GM12878 (cell line): ENCODE measurements at regions not wholly inside any gene's neighbourhood (a gene's known extent, or its start where the extent isn't known, plus 50 kb on each side); places are given as distances from the start of the nearest gene placed in this dataset.

ENCODE experiments used
- ATAC-seq: fragments of 200-7000 bp; cut with Tn5 transposase; 3 replicates; pipeline ENCODE4 v1.9.1; 2020; ENCODE audit warnings: mild to moderate bottlenecking, moderate library complexity
- BruUV-seq: library from RNA; stranded (reverse); fragments of 400-500 nt; replicated peaks from 2 replicates; lab custom pipeline; 2021; lab: Mats Ljungman, UMichigan
- CTCF ChIA-PET: fragments of 300-600 bp; sonication (Branson Sonifier 250); formaldehyde crosslinking; extraction: SDS; loops from one replicate; lab custom pipeline; 2021; ENCODE audit warnings: inconsistent platforms; lab: Yijun Ruan, JAX
- POLR2A ChIA-PET: fragments of 350-600 bp; formaldehyde crosslinking; extraction: SDS; loops from one replicate; lab custom pipeline; 2021; ENCODE audit warnings: inconsistent platforms; lab: Charles Lee
- RAD21 ChIA-PET: fragments of 300-600 bp; sonication (Branson Sonifier 250); formaldehyde crosslinking; loops from one replicate; lab custom pipeline; 2023; ENCODE audit warnings: antibody characterized with exemption; ENCODE audit not compliant: unreplicated experiment; lab: Charles Lee
- SMC1A ChIA-PET: fragments of 300-600 bp; sonication (Branson Sonifier 250); formaldehyde crosslinking; loops from one replicate; lab custom pipeline; 2023; ENCODE audit not compliant: unreplicated experiment, uncharacterized antibody; lab: Charles Lee
- DNase-seq: peaks from one replicate; pipeline ENCODE4 v3.0.0-alpha.2; 2011; ENCODE audit warnings: low read depth, low spot score
- FAIRE-seq: peaks from 3 replicates; lab custom pipeline; 2011; peaks lifted over from hg19 to GRCh38; lab: Jason Lieb, UNC
- H2AFZ ChIP-seq: 2 replicates; pipeline ENCODE4 v1.6.0; 2011; ENCODE audit warnings: low read depth, low read length, control low read depth; ENCODE audit not compliant: control insufficient read depth
- H3K27ac ChIP-seq: 2 replicates; pipeline ENCODE4 v1.5.1; 2011; ENCODE audit warnings: control low read depth; ENCODE audit not compliant: control insufficient read depth, insufficient read depth
- H3K27me3 ChIP-seq, 2 experiments: replicated peaks in 1 of 2; 2 replicates each; pipeline versions ENCODE4 v1.6.0 to v1.6.1; 2011; ENCODE audit warnings: low read length in 1 of 2; ENCODE audit not compliant: control insufficient read depth in 2 of 2, insufficient read depth in 2 of 2
- H3K36me3 ChIP-seq, 2 experiments: 2 replicates each; pipeline ENCODE4 v1.5.1; 2011; ENCODE audit warnings: low read length in 1 of 2; ENCODE audit not compliant: control insufficient read depth in 2 of 2, insufficient read depth in 2 of 2
- H3K4me1 ChIP-seq: 2 replicates; pipeline ENCODE4 v1.6.1; 2011; ENCODE audit warnings: mild to moderate bottlenecking, low read length, moderate library complexity, mixed read lengths; ENCODE audit not compliant: control insufficient read depth, insufficient read depth
- H3K4me2 ChIP-seq: 2 replicates; pipeline ENCODE4 v1.6.0; 2011; ENCODE audit warnings: control low read depth; ENCODE audit not compliant: control insufficient read depth, insufficient read depth
- H3K4me3 ChIP-seq: fragments of 200-600 bp; sonication (generic); 2 replicates; pipeline ENCODE4 v1.5.1; 2016
- H3K79me2 ChIP-seq: 2 replicates; pipeline ENCODE4 v1.6.0; 2011; ENCODE audit warnings: low read length; ENCODE audit not compliant: control insufficient read depth, insufficient read depth
- H3K9ac ChIP-seq: 2 replicates; pipeline ENCODE4 v1.8.0; 2011; ENCODE audit warnings: low read length, control low read depth, mixed read lengths; ENCODE audit not compliant: control insufficient read depth, insufficient read depth
- H3K9me3 ChIP-seq: replicated peaks from 3 replicates; pipeline ENCODE4 v1.5.1; 2011; ENCODE audit warnings: mild to moderate bottlenecking, low read length; ENCODE audit not compliant: control insufficient read depth, insufficient read depth
- H4K20me1 ChIP-seq: 2 replicates; pipeline ENCODE4 v1.6.0; 2011; ENCODE audit not compliant: control insufficient read depth, insufficient read depth
- ATF7 ChIP-seq: fragments of 450-650 bp; IDR thresholded peaks from 2 replicates; pipeline ENCODE4 v1.6.1; 2016; ENCODE audit warnings: low read depth, mild to moderate bottlenecking
- BMI1 ChIP-seq: fragments of 450-650 bp; IDR thresholded peaks from 2 replicates; pipeline ENCODE4 v1.6.1; 2016; ENCODE audit warnings: mild to moderate bottlenecking, moderate library complexity, borderline replicate concordance
- HDAC6 ChIP-seq: fragments of 200-600 bp; sonication (generic); IDR thresholded peaks from one replicate; pipeline ENCODE4 v1.8.0; 2017; ENCODE audit warnings: antibody characterized with exemption; ENCODE audit not compliant: unreplicated experiment
- HDGF ChIP-seq: fragments of 450-650 bp; IDR thresholded peaks from 2 replicates; pipeline ENCODE4 v1.6.1; 2016; ENCODE audit warnings: antibody characterized with exemption
- IKZF1 ChIP-seq: fragments of 450-650 bp; conservative IDR thresholded peaks from 2 replicates; pipeline ENCODE4 v1.6.1; 2017; ENCODE audit warnings: antibody characterized with exemption, mild to moderate bottlenecking
- IRF4 ChIP-seq: IDR thresholded peaks from 2 replicates; pipeline ENCODE4 v1.6.1; 2011; ENCODE audit warnings: low read depth, low read length
- JUNB ChIP-seq: IDR thresholded peaks from 2 replicates; pipeline ENCODE4 v1.6.1; 2016; ENCODE audit warnings: antibody characterized with exemption, mild to moderate bottlenecking
- KLF5 ChIP-seq: fragments of 450-650 bp; IDR thresholded peaks from 2 replicates; pipeline ENCODE4 v1.6.1; 2014; ENCODE audit warnings: mild to moderate bottlenecking; ENCODE audit not compliant: partially characterized antibody
- MYB ChIP-seq: fragments of 150-350 bp; IDR thresholded peaks from 2 replicates; pipeline ENCODE4 v1.6.1; 2014; ENCODE audit warnings: mild to moderate bottlenecking, low read depth, low read length, borderline replicate concordance
- PAX5 ChIP-seq: IDR thresholded peaks from 2 replicates; pipeline ENCODE4 v1.6.1; 2011; ENCODE audit warnings: low read depth, low read length, borderline replicate concordance
- POU2F2 ChIP-seq: IDR thresholded peaks from 3 replicates; pipeline ENCODE4 v1.6.1; 2011; ENCODE audit warnings: low read depth, mild to moderate bottlenecking, low read length, borderline replicate concordance
- RFX5 ChIP-seq: IDR thresholded peaks from 2 replicates; pipeline ENCODE4 v1.6.1; 2011; ENCODE audit warnings: low read depth, low read length, improper control_type of control experiment
- STAT3 ChIP-seq: IDR thresholded peaks from 2 replicates; pipeline ENCODE4 v1.6.1; 2011; ENCODE audit warnings: low read depth, low read length, improper control_type of control experiment
- TBL1XR1 ChIP-seq: IDR thresholded peaks from 2 replicates; pipeline ENCODE4 v1.6.1; 2012; ENCODE audit warnings: low read depth, low read length, improper control_type of control experiment
- WRNIP1 ChIP-seq: IDR thresholded peaks from 2 replicates; pipeline ENCODE4 v1.6.1; 2011; ENCODE audit warnings: low read depth, low read length, improper control_type of control experiment, borderline replicate concordance
- WGBS: methylation state at CpG from one replicate; pipeline ENCODE4 v1.1.6; 2016; ENCODE audit warnings: low lambda C conversion rate; ENCODE audit not compliant: insufficient replicate concordance, insufficient coverage; ENCODE audit errors: missing lambda C conversion rate; 5-methylcytosine and 5-hydroxymethylcytosine counted together
- in situ Hi-C: fragments of 300-500 bp; cut with MboI; formaldehyde crosslinking; loops from 9 replicates; pipeline ENCODE4 v1.14.3; 2018; ENCODE audit warnings: mixed read lengths
- intact Hi-C: fragments of 100-400 bp; cut with micrococcal nuclease; formaldehyde crosslinking; loops from one replicate; pipeline ENCODE4 v1.14.2; 2022; ENCODE audit not compliant: unreplicated experiment
- TF ChIP-seq, protein P1 (sequence below): fragments of 450-650 bp; IDR thresholded peaks from 2 replicates; pipeline ENCODE4 v1.6.1; 2017; ENCODE audit warnings: antibody characterized with exemption, mild to moderate bottlenecking, moderate library complexity
- TF ChIP-seq, protein P2 (sequence below): fragments of 450-650 bp; IDR thresholded peaks from 2 replicates; pipeline ENCODE4 v1.6.1; 2018; ENCODE audit warnings: mild to moderate bottlenecking, low read depth, moderate library complexity; ENCODE audit not compliant: partially characterized antibody
- TF ChIP-seq, protein P3 (sequence below): fragments of 450-650 bp; IDR thresholded peaks from 2 replicates; pipeline ENCODE4 v1.6.1; 2018; ENCODE audit warnings: borderline replicate concordance, mild to moderate bottlenecking; ENCODE audit not compliant: partially characterized antibody

GRCh38 chr20:60240415-60240814 is 282.2 kb downstream of the CDH26 start (continued):
- no peak for TF ChIP-seq HDAC6
- no peak for TF ChIP-seq MYB
- TF ChIP-seq HDGF = no peak
- TF ChIP-seq, protein P1, sequence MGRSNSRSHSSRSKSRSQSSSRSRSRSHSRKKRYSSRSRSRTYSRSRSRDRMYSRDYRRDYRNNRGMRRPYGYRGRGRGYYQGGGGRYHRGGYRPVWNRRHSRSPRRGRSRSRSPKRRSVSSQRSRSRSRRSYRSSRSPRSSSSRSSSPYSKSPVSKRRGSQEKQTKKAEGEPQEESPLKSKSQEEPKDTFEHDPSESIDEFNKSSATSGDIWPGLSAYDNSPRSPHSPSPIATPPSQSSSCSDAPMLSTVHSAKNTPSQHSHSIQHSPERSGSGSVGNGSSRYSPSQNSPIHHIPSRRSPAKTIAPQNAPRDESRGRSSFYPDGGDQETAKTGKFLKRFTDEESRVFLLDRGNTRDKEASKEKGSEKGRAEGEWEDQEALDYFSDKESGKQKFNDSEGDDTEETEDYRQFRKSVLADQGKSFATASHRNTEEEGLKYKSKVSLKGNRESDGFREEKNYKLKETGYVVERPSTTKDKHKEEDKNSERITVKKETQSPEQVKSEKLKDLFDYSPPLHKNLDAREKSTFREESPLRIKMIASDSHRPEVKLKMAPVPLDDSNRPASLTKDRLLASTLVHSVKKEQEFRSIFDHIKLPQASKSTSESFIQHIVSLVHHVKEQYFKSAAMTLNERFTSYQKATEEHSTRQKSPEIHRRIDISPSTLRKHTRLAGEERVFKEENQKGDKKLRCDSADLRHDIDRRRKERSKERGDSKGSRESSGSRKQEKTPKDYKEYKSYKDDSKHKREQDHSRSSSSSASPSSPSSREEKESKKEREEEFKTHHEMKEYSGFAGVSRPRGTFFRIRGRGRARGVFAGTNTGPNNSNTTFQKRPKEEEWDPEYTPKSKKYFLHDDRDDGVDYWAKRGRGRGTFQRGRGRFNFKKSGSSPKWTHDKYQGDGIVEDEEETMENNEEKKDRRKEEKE = no peak

- Histone ChIP-seq H3K9ac (no peak overlapping the region), H3K27me3 (no peaks in the 10 kb centered on the region), H3K4me1 (no peaks in the 10 kb centered on the region), H4K20me1 (no peaks in the 10 kb centered on the region), H3K79me2 (no peaks in the 10 kb centered on the region), H3K27ac (no peak overlapping the region), H3K4me3 (no peak overlapping the region), H2AFZ (no peak overlapping the region), H3K4me2 (no peak overlapping the region), H3K9me3 (no peaks in the 10 kb centered on the region), H3K36me3 (no peaks in the 10 kb centered on the region; a peak in 1 of 4 replicates)
- ChIA-PET RAD21 (no interaction called here), SMC1A (no interaction called here), POLR2A (no interaction called here), CTCF (no interaction called here)
- DNase-seq = no peak
- 13% methylated on average over 8 of the region's 8 CpGs for WGBS
- intact Hi-C loops (no loop called here), in situ Hi-C loops (no loop called here)
- BruUV-seq = no TSS peak
- FAIRE-seq = no peak
- ATAC-seq = no peak
- TF ChIP-seq IRF4 (no peak), RFX5 (no peak), JUNB (no peak), KLF5 (no peak), STAT3 (no peak), BMI1 (no peak), POU2F2 (no peak), MYB (no peak), PAX5 (no peak), ATF7 (no peak), TBL1XR1 (no peak), IKZF1 (no peak), WRNIP1 (no peak)
- TF ChIP-seq, protein P2, sequence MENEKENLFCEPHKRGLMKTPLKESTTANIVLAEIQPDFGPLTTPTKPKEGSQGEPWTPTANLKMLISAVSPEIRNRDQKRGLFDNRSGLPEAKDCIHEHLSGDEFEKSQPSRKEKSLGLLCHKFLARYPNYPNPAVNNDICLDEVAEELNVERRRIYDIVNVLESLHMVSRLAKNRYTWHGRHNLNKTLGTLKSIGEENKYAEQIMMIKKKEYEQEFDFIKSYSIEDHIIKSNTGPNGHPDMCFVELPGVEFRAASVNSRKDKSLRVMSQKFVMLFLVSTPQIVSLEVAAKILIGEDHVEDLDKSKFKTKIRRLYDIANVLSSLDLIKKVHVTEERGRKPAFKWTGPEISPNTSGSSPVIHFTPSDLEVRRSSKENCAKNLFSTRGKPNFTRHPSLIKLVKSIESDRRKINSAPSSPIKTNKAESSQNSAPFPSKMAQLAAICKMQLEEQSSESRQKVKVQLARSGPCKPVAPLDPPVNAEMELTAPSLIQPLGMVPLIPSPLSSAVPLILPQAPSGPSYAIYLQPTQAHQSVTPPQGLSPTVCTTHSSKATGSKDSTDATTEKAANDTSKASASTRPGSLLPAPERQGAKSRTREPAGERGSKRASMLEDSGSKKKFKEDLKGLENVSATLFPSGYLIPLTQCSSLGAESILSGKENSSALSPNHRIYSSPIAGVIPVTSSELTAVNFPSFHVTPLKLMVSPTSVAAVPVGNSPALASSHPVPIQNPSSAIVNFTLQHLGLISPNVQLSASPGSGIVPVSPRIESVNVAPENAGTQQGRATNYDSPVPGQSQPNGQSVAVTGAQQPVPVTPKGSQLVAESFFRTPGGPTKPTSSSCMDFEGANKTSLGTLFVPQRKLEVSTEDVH = no peak
- TF ChIP-seq, protein P3, sequence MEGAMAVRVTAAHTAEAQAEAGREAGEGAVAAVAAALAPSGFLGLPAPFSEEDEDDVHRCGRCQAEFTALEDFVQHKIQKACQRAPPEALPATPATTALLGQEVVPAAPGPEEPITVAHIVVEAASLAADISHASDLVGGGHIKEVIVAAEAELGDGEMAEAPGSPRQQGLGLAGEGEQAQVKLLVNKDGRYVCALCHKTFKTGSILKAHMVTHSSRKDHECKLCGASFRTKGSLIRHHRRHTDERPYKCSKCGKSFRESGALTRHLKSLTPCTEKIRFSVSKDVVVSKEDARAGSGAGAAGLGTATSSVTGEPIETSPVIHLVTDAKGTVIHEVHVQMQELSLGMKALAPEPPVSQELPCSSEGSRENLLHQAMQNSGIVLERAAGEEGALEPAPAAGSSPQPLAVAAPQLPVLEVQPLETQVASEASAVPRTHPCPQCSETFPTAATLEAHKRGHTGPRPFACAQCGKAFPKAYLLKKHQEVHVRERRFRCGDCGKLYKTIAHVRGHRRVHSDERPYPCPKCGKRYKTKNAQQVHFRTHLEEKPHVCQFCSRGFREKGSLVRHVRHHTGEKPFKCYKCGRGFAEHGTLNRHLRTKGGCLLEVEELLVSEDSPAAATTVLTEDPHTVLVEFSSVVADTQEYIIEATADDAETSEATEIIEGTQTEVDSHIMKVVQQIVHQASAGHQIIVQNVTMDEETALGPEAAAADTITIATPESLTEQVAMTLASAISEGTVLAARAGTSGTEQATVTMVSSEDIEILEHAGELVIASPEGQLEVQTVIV = no peak
These were observed 282.8 kb downstream of the CDH26 start for GRCh38 chr20:60240986-60241385.
